Left lung (tissue), 4 donors: ENCODE measurements at regions not wholly inside any gene's neighbourhood (a gene's known extent, or its start where the extent isn't known, plus 50 kb on each side); places are given as distances from the start of the nearest gene placed in this dataset.
A peak's percentile ranks its signal among the peaks of the same experiment; 100 is the strongest.

Source experiments
- ATAC-seq: fragments of 200-7000 bp; cut with Tn5 transposase; one replicate; pipeline ENCODE4 v1.9.1; 2020; ENCODE audit warnings: moderate library complexity
- DNase-seq, 4 donors: peaks; one replicate each; pipeline ENCODE4 v3.0.0-alpha.2; 2013 to 2020
- H3K27ac ChIP-seq, 2 donors: fragments of 200-600 bp; sonication (generic) in 1 of 2; one replicate each; pipeline versions ENCODE4 v1.5.0 to v1.8.0; 2020 to 2021
- H3K27me3 ChIP-seq, 2 donors: fragments of 200-600 bp; sonication (generic) in 1 of 2; one replicate each; pipeline versions ENCODE4 v1.5.0 to v1.8.0; 2020 to 2021
- H3K36me3 ChIP-seq, 2 donors: fragments of 200-600 bp; sonication (generic) in 1 of 2; one replicate each; pipeline versions ENCODE4 v1.5.0 to v1.8.0; 2020 to 2021
- H3K4me1 ChIP-seq, 2 donors: fragments of 200-600 bp; one replicate each; pipeline ENCODE4 v1.8.0; 2021
- H3K4me3 ChIP-seq, 2 donors: fragments of 200-600 bp; sonication (generic) in 1 of 2; one replicate each; pipeline versions ENCODE4 v1.5.0 to v1.8.0; 2020 to 2021; ENCODE audit warnings: mild to moderate bottlenecking in 1 of 2
- H3K9me3 ChIP-seq, 2 donors: fragments of 200-600 bp; sonication (generic) in 1 of 2; one replicate each; pipeline versions ENCODE4 v1.5.0 to v1.8.0; 2020 to 2021
- intact Hi-C, 2 donors: fragments of 100-400 bp; cut with DNase I; formaldehyde crosslinking; loops; one replicate each; pipeline versions ENCODE4 v1.11.2 to v1.14.2; 2022
- TF ChIP-seq, protein P1 (sequence below), 2 donors: fragments of 200-600 bp; sonication (generic) in 1 of 2; IDR thresholded peaks; one replicate each; pipeline versions ENCODE4 v1.5.0 to v1.8.0; 2021; ENCODE audit warnings: antibody characterized with exemption in 2 of 2
- donor health status: DM: no; HTN: yes; CAD: no.
- donor health status: DM: no; HTN: no; CAD: no.

DNA sequence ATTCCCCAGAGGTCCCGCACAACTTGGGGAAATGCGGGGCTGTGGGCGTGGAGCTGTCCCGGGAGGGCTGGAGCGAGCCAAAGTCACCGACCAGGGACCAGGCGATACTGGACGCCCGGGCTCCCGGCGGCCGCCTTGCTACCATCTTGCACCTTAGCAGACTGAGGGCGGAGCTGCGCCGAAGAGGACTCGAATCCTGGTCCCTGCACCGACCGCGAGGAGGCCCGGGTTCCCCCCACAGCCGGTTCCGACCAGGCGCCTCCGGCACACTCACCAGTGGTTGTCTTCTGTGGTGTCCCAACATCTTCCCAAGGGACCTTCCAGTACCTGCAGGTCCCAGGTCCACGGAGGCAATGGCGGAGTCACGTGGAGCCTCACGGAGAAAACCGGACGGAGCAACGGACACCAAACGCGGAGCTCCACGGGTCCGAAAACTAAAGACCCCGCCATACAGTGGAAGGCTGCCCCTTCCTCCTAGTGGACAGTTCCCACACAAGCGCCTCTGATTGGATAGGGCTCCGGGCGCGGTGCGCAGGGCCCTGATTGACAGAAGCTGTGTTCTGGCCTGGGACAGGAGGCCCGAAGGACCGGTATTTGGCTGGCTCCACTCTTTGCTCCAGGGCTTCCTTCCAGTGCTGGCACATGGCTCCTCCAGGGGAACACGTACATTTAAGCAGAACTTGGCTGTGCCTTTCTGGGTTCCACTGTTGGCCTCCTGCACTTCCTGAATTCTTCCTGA is 124.6 kb upstream of the ZNF479 start:
- ATAC-seq (no peak), DNase-seq (peak in 1 of 4 donors; percentile 74)
- H3K27ac ChIP-seq = no peak overlapping the region
- no peaks in the 10 kb centered on the region for H3K4me1 ChIP-seq
- H3K27me3 ChIP-seq = no peaks in the 10 kb centered on the region
- intact Hi-C loops = no loop called here
- peaks cover 0 to 70% of the 10 kb centered on the region in 2 donors for H3K9me3 ChIP-seq
- TF ChIP-seq, protein P1, sequence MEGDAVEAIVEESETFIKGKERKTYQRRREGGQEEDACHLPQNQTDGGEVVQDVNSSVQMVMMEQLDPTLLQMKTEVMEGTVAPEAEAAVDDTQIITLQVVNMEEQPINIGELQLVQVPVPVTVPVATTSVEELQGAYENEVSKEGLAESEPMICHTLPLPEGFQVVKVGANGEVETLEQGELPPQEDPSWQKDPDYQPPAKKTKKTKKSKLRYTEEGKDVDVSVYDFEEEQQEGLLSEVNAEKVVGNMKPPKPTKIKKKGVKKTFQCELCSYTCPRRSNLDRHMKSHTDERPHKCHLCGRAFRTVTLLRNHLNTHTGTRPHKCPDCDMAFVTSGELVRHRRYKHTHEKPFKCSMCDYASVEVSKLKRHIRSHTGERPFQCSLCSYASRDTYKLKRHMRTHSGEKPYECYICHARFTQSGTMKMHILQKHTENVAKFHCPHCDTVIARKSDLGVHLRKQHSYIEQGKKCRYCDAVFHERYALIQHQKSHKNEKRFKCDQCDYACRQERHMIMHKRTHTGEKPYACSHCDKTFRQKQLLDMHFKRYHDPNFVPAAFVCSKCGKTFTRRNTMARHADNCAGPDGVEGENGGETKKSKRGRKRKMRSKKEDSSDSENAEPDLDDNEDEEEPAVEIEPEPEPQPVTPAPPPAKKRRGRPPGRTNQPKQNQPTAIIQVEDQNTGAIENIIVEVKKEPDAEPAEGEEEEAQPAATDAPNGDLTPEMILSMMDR (IDR thresholded peaks at IDR 0.05) = no peak
- no peak overlapping the region for H3K4me3 ChIP-seq
- no peaks in the 10 kb centered on the region for H3K36me3 ChIP-seq

DNA sequence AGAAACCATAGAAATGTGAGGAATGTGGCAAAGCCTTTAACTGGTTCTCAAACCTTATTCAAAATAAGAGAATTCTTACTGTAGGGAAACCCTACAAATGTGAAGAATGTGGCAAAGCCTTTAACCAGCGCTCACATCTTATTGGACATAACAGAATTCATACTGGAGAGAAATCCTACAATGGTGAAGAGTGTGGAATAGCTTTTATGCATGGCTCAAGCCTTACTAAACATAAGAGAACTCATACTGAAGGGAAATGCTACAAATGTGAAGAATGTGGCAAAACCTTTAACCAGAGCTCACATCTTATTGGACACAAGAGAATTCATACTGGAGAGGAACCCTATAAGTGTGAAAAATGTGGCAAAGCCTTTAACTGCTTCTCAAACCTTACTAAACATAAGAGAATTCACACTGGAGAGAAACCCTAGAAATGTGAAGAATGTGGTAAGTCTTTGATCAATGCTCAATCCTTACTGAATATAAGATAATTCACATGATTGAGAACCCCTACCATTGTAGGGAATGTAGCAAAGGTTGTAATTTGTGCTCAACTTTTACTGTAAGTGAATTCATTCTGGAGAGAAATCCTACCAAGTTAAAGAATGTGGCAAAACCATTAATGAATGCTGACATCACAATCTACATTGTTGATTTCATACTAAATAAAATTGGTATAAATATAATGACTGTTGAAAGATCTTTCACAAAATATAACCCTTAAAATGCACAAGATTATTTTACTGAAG is 142.5 kb upstream of the ZNF479 start:
- no peaks in the 10 kb centered on the region for H3K4me1 ChIP-seq
- H3K27me3 ChIP-seq = no peaks in the 10 kb centered on the region
- no peaks in the 10 kb centered on the region for H3K36me3 ChIP-seq
- no peak overlapping the region for H3K27ac ChIP-seq
- no peak overlapping the region for H3K4me3 ChIP-seq
- no peak for ATAC-seq
- TF ChIP-seq, protein P1 (IDR thresholded peaks at IDR 0.05) = no peak
- DNase-seq = no peak
- intact Hi-C loops = no loop called here
- peaks cover 0 to 99% of the 10 kb centered on the region in 2 donors for H3K9me3 ChIP-seq

DNA sequence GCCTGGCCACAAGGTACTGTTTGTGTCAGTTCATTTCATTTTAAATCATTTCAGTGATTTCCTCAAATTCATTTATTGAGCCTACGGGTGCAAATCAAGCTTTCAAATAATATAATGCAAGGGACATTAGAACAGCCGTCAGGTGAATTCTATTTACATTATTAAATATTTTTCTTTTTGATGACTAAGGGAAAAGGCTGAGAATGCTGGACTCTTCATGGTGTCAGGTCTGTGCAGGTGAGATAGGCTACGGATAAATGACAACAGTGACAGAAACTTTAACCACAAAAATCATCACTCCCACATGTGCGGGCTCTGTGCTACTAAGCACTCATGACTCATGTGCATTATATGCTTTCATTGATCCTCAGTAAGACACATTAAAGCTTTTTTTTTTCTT is 149.2 kb upstream of the ZNF716 start:
- H3K27ac ChIP-seq = no peak overlapping the region
- DNase-seq (no peak), ATAC-seq (no peak)
- H3K27me3 ChIP-seq = no peaks in the 10 kb centered on the region
- H3K4me3 ChIP-seq = no peak overlapping the region
- no peaks in the 10 kb centered on the region for H3K4me1 ChIP-seq
- peaks cover 0 to 88% of the 10 kb centered on the region in 2 donors for H3K9me3 ChIP-seq
- no peaks in the 10 kb centered on the region for H3K36me3 ChIP-seq
- intact Hi-C loops = no loop called here
- TF ChIP-seq, protein P1 (IDR thresholded peaks at IDR 0.05) = no peak

DNA sequence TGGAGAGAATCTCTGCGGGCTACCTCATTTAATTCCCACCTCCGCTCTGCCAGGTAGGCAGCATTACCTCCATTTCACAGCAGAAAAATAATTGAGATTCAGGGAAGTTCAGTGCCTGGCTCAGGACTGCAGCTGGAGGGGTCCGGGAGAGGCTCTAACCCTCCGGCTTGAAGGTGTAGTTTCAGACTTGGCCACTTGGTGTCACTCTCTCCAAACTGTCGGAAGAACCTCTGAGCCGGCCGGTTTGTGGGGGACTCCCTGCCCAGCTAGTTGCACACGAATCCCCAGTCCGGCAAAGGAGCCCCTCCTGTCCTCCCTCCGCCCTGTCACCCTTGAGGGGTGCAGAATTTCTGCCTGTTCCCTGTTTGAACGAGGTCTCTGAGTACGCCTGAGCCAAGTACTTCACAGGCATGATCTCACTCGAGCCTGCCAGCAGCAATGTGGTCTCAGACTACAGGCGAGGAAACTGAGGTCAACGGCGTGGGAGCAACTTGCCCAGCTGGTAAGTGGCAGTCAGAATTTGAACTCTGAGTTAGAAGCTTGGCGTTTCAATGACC is 144.7 kb upstream of the ZNF716 start:
- H3K27me3 ChIP-seq = no peaks in the 10 kb centered on the region
- no peak overlapping the region for H3K4me3 ChIP-seq
- peaks cover 4 to 70% of the 10 kb centered on the region in 2 donors for H3K9me3 ChIP-seq
- no peak overlapping the region for H3K27ac ChIP-seq
- ATAC-seq (peak; percentile 46), DNase-seq (no peak)
- intact Hi-C loops = no loop called here
- H3K4me1 ChIP-seq = no peaks in the 10 kb centered on the region
- no peaks in the 10 kb centered on the region for H3K36me3 ChIP-seq
- TF ChIP-seq, protein P1 (IDR thresholded peaks at IDR 0.05) = no peak
